K562 (cell line): ENCODE measurements at regions not wholly inside any gene's neighbourhood (a gene's known extent, or its start where the extent isn't known, plus 50 kb on each side); places are given as distances from the start of the nearest gene placed in this dataset.

Experiments
- DIDO1 ChIP-seq: fragments of 450-650 bp; IDR thresholded peaks from 2 replicates; pipeline ENCODE4 v1.6.1; 2016; ENCODE audit warnings: low read depth, missing biosample characterization, missing genetic modification characterization
- FOXK1 ChIP-seq: sonication (generic); formaldehyde crosslinking; IDR thresholded peaks from 2 replicates; pipeline ENCODE4 v1.8.0; 2022; ENCODE audit warnings: missing genetic modification reagents, mild to moderate bottlenecking, borderline replicate concordance
- GTF2E2 ChIP-seq: fragments of 200-800 bp; sonication (Bioruptor generic); IDR thresholded peaks from 2 replicates; pipeline ENCODE4 v1.6.1; 2016; ENCODE audit warnings: missing genetic modification characterization, missing compliant biosample characterization
- JUNB ChIP-seq: fragments of 450-650 bp; formaldehyde crosslinking; conservative IDR thresholded peaks from 2 replicates; pipeline ENCODE4 v1.4.0; 2020; ENCODE audit warnings: mild to moderate bottlenecking
- MEF2A ChIP-seq: IDR thresholded peaks from 2 replicates; pipeline ENCODE4 v1.6.1; 2011; ENCODE audit warnings: low read depth, mild to moderate bottlenecking, low read length, moderate library complexity; ENCODE audit not compliant: control insufficient read depth
- OTX1 ChIP-seq: fragments of 450-650 bp; formaldehyde crosslinking; IDR thresholded peaks from 2 replicates; pipeline ENCODE4 v1.4.0; 2022; ENCODE audit warnings: mild to moderate bottlenecking
- RUNX1 ChIP-seq: sonication (generic); IDR thresholded peaks from 2 replicates; pipeline ENCODE4 v1.6.1; 2016; ENCODE audit warnings: antibody characterized with exemption, low read depth
- SMAD4 ChIP-seq: fragments of 250-450 bp; sonication (Bioruptor Pico); conservative IDR thresholded peaks from 2 replicates; pipeline ENCODE4 v1.8.0; 2021; ENCODE audit warnings: inconsistent platforms, mild to moderate bottlenecking, moderate library complexity
- SNIP1 ChIP-seq: fragments of 450-650 bp; IDR thresholded peaks from 2 replicates; pipeline ENCODE4 v1.7.1; 2017; ENCODE audit warnings: low read depth, mild to moderate bottlenecking
- SPI1 ChIP-seq: IDR thresholded peaks from 2 replicates; pipeline ENCODE4 v1.6.1; 2011; ENCODE audit warnings: low read depth, low read length, control low read depth, borderline replicate concordance
- ZC3H4 ChIP-seq: sonication (generic); formaldehyde crosslinking; IDR thresholded peaks from 2 replicates; pipeline ENCODE4 v1.9.0; 2021; ENCODE audit warnings: missing genetic modification reagents, borderline replicate concordance
- ZKSCAN1 ChIP-seq: fragments of 150-350 bp; IDR thresholded peaks from 2 replicates; pipeline ENCODE4 v1.6.1; 2016; ENCODE audit warnings: low read depth, low read length
- ZNF41 ChIP-seq: fragments of 250-450 bp; sonication (Bioruptor Pico); conservative IDR thresholded peaks from 2 replicates; pipeline ENCODE4 v1.4.0; 2020; ENCODE audit warnings: mild to moderate bottlenecking
- TF ChIP-seq, protein P1 (sequence below), 2 experiments: fragments of 450-650 bp; IDR thresholded peaks; 2 replicates each; pipeline ENCODE4 v1.6.1; 2016; ENCODE audit warnings: mild to moderate bottlenecking in 2 of 2, borderline replicate concordance in 1 of 2, low read depth in 1 of 2, moderate library complexity in 1 of 2
- TF ChIP-seq, protein P2 (sequence below): fragments of 250-450 bp; sonication (Bioruptor Pico); IDR thresholded peaks from 2 replicates; pipeline ENCODE4 v1.8.0; 2021; ENCODE audit warnings: moderate library complexity, mild to moderate bottlenecking, inconsistent platforms
- TF ChIP-seq, protein P3 (sequence below), 2 experiments: fragments of 200-800 bp in 1 of 2; sonication (Bioruptor generic) in 1 of 2; sonication (generic) in 1 of 2; formaldehyde crosslinking in 1 of 2; IDR thresholded peaks in 1 of 2; conservative IDR thresholded peaks in 1 of 2; 2 replicates each; pipeline versions ENCODE4 v1.5.0 to v1.6.1; 2016 to 2020; ENCODE audit warnings: missing compliant biosample characterization in 1 of 2, missing genetic modification characterization in 1 of 2, missing genetic modification reagents in 1 of 2
- TF ChIP-seq, protein P4 (sequence below): sonication (generic); formaldehyde crosslinking; IDR thresholded peaks from 2 replicates; pipeline ENCODE4 v1.9.0; 2022; ENCODE audit warnings: mild to moderate bottlenecking, missing genetic modification reagents

DNA sequence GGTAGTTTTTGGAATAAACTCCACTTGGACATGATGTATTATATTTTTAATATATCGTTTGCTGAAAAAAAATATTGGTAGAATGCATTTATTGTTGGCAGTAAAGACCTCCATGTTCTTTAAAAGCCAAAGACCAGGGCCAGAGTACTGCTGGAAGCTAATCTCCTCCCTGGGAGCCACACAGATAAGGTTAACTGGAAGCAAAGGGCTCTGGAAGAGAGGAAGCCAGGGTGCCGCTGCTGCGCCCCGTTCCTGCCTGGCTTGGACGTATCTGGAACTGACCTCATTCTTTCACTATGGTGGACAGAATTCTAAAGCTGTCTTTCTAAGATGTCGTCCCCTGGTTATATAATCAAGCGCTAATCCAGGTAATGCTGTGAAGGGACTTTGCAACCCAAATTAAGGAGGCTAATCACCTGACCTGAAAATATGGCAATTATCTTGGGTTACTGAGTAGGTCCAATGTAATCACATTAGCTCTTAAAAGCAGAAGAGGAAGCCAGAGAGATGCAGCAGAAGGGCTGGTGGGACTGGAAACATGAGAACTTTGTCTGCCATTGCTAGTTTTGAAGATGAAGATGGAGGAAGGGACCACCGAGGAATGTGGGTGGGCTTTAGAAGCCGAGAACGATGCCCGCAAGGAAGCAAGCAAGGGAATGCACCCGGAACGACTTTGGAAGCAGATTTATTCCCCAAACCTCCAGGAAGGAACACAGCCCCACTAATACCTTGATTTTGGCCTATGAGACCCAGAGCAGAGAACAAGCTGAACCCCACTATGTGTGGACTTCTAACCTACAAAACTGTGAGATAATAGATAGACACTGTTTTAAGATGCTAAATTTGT, 167.7 kb upstream of the KCNJ15 start (continued):
- TF ChIP-seq, protein P1, sequence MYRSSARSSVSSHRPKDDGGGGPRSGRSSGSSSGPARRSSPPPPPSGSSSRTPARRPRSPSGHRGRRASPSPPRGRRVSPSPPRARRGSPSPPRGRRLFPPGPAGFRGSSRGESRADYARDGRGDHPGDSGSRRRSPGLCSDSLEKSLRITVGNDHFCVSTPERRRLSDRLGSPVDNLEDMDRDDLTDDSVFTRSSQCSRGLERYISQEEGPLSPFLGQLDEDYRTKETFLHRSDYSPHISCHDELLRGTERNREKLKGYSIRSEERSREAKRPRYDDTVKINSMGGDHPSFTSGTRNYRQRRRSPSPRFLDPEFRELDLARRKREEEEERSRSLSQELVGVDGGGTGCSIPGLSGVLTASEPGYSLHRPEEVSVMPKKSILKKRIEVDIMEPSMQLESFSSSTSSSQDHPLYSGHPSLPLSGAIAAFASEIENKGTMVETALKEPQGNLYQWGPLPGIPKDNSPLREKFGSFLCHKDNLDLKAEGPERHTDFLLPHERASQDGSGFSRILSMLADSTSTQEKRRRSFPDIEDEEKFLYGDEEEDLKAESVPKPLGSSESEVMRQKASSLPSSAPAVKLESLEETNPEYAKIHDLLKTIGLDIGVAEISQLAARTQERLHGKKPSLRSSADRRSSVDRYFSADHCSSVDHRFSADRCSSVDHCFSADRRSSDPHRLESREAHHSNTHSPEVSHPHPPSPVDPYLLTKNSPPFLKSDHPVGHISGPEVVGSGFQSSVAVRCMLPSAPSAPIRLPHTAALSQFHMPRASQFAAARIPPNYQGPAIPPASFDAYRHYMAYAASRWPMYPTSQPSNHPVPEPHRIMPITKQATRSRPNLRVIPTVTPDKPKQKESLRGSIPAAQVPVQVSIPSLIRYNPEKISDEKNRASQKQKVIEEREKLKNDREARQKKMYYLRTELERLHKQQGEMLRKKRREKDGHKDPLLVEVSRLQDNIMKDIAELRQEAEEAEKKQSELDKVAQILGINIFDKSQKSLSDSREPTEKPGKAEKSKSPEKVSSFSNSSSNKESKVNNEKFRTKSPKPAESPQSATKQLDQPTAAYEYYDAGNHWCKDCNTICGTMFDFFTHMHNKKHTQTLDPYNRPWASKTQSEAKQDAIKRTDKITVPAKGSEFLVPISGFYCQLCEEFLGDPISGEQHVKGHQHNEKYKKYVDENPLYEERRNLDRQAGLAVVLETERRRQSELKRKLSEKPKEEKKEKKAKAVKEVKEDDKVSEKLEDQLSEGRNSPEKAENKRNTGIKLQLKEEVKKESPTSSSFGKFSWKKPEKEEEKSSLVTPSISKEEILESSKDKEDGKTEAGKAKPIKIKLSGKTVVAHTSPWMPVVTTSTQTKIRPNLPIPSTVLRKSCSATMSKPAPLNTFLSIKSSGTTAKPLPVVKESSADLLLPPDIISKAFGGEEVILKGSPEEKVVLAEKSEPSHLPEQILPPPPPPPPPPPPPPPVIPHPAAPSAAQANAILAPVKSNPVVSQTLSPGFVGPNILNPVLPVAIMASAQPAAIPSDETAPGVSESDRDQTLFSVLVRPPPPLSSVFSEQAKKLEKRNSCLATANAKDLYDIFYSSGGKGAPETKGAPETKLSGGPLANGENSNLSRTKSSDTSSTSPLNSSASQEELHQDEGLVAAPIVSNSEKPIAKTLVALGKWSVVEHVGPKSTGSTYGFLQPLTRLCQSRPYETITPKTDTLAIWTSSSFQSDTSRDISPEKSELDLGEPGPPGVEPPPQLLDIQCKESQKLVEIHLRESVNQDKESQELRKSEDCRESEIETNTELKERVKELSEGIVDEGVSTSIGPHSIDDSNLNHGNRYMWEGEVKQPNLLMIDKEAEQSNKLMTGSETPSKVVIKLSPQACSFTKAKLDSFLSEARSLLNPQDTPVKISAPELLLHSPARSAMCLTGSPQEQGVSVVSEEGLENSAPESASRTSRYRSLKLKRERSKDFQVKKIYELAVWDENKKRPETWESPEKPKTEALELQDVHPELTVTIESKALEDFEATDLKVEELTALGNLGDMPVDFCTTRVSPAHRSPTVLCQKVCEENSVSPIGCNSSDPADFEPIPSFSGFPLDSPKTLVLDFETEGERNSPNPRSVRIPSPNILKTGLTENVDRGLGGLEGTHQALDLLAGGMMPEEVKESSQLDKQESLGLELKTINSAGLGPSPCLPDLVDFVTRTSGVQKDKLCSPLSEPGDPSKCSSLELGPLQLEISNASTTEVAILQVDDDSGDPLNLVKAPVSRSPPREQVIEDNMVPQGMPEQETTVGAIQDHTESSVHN (IDR thresholded peaks at IDR 0.05; ENCODE audit: borderline replicate concordance in 1 of 2, low read depth in 1 of 2): no peak
- TF ChIP-seq, protein P2, sequence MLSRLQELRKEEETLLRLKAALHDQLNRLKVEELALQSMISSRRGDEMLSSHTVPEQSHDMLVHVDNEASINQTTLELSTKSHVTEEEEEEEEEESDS (CRISPR knock-in tag): no peak
- TF ChIP-seq RUNX1 (no peak), ZKSCAN1 (peak; percentile 36; the same call in 1 of the 2 replicates), SPI1 (peak; percentile 80), ZC3H4 (no peak), SNIP1 (no peak), JUNB (CRISPR knock-in tag) (no peak), SMAD4 (no peak), FOXK1 (no peak), GTF2E2 (tag) (no peak), ZNF41 (CRISPR knock-in tag) (no peak), OTX1 (CRISPR knock-in tag) (no peak), MEF2A (0 out of 2 replicates have a peak, but pooled peaks have one; percentile 21), DIDO1 (no peak)
- TF ChIP-seq, protein P3, sequence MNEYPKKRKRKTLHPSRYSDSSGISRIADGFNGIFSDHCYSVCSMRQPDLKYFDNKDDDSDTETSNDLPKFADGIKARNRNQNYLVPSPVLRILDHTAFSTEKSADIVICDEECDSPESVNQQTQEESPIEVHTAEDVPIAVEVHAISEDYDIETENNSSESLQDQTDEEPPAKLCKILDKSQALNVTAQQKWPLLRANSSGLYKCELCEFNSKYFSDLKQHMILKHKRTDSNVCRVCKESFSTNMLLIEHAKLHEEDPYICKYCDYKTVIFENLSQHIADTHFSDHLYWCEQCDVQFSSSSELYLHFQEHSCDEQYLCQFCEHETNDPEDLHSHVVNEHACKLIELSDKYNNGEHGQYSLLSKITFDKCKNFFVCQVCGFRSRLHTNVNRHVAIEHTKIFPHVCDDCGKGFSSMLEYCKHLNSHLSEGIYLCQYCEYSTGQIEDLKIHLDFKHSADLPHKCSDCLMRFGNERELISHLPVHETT (CRISPR knock-in tag; conservative IDR thresholded peaks at IDR 0.05 in 1 of 2, IDR thresholded peaks at IDR 0.05 in 1 of 2): peak in 1 of 2 experiments; percentile 61; a peak in 1 of 4 replicates
- TF ChIP-seq, protein P4, sequence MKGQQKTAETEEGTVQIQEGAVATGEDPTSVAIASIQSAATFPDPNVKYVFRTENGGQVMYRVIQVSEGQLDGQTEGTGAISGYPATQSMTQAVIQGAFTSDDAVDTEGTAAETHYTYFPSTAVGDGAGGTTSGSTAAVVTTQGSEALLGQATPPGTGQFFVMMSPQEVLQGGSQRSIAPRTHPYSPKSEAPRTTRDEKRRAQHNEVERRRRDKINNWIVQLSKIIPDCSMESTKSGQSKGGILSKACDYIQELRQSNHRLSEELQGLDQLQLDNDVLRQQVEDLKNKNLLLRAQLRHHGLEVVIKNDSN (CRISPR knock-in tag): no peak
